RPMI7951 (cell line): ENCODE measurements at regions not wholly inside any gene's neighbourhood (a gene's known extent, or its start where the extent isn't known, plus 50 kb on each side); places are given as distances from the start of the nearest gene placed in this dataset.
"Not testable (repeated sequence)": the region's sequence is repeated elsewhere in the genome, so short reads cannot be mapped to it uniquely, and the experiment has no call there.

Experiments
- DNase-seq: peaks from one replicate; pipeline ENCODE4 v3.0.0-alpha.2; 2012; ENCODE audit warnings: low read depth

DNA sequence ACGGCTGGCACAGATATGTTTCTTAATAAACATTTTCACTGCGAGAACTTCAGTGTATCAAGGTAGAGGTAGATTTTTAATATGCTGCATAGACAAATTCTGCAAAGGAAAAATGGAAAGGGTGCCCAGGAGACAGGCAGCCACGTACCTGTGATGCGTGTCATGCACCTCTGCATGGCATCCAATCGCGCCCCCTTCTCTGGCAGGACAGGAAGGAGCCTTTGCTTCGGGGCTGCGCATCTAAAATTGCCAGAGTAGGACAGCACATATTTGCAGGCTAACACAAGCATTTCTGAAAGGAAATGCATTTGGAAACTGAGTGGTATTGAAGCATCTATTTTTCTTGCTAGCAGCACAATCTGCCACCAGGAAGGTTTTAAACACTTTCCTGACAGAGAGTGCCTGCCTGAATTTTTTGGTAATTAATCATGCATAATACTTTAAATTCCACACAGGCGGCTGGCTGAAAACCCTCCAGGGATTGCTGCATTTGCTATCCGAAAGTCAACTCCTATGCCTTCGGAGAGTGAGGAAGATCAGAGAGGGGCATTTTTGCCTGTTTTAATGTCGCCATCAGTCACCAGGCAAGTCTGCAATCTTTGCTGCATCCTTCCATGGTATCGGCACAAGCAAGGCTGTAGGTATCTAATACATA is 165.1 kb upstream of the ATP10A start:
- DNase-seq, result no peak

DNA sequence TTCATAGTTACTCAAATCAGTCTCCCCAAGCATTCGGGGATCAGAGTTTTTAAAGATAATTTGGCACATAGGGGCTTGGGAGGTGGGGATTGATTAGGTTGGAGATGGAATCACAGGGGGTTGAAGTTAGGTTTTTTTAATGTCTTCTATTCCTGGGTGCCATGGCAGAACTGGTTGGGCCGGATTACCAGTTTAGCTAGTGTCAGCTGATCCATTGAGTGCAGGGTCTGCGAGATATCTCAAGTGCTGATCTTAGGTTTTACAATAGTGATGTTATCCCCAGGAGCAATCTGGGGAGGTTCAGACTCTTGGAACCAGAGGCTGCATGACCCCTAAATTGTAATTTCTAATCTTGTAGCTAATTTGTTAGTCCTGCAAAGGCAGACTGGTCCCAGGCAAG is 163.5 kb upstream of the ATP10A start:
- not testable (repeated sequence) for DNase-seq

DNA sequence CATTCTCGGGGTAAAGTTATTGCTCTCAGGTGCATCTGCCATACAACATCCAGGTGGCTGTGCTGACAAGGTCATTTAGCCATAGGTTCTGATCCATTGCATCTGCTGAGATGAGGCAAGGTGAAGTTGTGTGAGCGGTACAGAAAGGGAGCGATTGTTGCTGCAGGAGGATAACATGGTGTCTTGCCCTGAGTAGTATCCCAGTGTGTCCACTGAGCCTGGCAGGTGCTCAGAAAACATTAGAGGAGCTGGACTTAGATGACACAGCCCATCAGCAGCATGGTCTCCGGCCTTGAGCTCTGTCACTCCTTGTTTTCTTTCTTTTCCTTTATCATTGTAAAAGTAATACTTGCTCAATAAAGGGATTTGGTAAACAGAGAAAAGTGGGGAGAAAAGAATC is 161.1 kb upstream of the ATP10A start:
- no peak for DNase-seq

DNA sequence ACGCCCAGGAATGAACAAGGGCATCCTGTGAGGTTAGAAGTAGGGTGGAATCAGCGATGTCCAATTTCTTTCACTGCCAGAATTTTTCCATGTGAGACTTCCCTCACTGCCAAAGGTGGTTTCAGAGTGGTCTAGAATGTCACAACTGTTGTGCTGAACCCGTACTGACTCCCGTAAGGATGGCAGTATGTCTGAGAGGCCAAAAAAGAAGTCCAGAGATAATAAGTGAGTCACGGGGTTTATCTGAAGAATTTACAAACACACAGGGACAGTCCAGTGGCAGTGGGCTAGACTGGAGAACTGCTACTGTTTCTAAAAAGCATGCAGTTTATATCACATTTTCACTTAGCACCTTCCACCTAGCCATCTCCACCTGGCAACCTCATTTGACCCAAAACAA is 160.6 kb upstream of the ATP10A start:
- DNase-seq, result no peak

DNA sequence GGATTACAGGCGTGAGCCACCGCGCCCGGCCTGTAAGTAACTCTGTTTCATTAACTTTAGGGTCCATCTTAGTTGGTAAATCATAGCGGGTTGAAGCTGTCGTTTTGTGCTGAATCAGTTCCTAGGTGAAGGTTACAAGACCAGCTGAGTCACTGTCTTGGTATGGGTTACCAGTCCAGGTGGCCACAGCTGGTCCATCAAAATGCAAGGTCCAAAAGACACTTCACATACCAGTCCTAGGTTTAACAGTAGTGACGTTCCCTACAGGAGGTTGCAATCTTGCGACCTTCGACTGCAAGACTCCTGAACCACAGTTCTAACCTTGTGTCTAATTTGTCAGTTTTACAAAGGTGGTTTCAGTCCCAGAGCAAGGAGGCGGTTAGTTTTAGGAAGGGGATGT is 160.1 kb upstream of the ATP10A start:
- no peak for DNase-seq

DNA sequence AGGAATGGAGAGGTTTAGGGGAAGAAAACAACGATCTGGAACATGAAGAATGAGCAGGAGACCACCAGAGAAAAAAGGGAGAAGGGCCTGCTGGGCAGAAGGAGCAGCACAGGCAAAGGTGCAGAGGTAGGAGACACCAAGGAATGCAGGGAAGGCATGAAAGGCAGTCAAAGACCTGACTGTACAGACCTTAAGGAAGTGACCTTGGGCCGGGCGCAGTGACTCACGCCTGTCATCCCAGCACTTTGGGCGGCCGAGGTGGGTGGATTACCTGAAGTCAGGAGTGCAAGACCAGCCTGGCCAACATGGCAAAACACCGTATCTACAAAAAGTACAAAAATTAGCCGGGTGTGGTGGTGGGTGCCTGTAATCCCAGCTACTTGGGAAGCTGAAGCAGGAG is 157.7 kb upstream of the ATP10A start:
- no peak for DNase-seq

DNA sequence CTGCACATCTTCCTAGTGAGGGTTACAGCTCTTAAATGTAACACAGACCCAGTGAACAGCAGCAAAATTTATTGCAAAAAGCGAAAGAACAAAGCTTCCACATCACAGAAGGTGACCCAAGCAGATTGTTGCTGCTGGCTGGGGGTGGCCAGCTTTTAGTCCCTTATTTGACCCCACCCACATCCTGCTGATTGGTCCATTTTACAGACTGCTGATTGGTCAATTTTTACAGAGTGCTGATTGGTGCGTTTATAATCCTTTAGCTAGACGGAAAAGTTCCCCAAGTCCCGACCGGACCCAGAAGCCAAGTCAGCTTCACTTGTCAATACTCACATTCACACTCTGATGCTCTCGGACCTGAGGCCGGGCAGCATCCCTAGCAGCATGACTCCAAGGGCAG is 154.5 kb upstream of the ATP10A start:
- DNase-seq, result no peak

DNA sequence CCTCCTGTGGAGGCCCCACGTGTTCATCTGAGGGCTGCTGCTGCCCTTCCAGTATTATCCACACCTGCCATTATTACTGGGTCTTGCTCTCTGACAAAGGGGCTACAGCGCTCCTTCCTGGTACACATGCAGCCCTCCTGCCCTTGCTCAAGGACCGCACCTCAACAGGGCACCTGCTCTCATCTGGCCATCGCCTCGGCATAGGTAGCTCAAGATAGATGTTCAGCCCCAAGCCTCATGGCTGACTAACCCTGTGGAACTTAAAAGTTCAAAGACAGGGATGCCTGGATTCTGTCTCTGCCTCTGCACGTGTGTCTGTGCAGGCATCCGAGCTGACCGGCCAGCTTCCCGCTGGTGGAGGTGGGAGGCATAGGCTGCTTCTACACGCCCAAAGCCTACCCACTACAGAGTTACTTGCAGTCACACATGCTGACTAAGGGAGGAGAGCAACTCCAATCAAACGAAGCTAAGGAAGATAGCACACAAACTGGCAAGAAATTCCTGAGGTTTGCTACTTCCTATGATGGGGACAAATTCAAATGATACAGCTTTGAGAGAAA is 152.5 kb upstream of the ATP10A start:
- no peak for DNase-seq

DNA sequence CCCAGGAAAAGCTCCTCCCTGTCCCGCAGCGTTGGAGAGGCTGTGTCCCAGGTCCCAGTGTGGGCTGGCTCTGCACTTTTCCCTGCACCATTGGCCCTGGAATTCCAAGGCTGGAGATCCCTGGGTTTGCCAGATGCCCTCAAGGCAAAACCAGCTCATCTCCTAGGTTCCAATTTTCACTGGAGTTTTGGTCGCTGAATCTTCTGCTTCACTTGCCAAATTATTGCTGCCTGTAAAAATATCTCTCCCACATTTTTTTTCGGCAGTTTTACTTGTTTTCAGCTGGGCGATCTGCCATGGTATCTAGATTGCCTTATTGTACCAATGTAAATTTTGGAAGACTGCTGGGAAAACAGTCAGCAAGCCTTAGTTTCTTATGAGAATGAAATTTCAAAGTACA is 150.9 kb upstream of the ATP10A start:
- DNase-seq, result peak; percentile 29

DNA sequence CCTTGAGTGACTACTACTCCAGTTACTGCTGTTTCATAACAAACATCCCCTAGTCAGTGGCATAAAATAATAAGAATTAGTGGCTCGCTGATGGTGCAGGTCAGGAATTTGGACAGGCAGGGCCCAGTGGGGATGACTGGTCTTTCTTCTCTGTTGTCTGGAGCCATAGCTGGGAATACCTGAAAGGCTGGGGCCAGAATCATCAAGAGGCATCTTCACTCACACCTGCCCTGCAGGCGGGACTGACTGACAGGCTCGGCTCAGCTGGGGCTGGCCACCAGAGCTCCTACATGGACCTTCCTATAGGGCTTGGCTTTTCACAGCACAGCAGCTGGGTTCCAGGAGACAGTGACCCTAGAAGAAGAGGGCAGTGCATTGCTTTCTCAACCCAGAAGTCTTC is 148.8 kb upstream of the ATP10A start:
- DNase-seq, result no peak

DNA sequence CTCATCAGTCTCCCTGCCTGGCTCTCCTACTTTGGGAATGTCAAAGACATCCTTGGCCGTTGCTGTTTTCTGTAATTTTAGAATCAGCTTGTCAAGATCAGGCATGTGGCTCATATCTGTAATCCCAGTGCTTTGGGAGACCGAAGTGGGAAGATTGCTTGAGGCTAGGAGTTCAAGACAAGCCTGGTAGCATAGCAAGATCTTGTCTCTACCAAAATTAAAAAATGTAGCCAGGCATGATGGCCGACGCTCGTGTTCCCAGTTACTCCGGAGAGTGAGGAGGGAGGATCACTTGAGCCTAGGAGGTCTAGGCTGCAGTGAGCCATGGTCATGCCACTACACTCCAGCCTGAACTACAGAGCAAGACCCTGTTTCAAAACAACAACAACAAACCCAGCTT is 144.0 kb upstream of the ATP10A start:
- DNase-seq, result no peak

DNA sequence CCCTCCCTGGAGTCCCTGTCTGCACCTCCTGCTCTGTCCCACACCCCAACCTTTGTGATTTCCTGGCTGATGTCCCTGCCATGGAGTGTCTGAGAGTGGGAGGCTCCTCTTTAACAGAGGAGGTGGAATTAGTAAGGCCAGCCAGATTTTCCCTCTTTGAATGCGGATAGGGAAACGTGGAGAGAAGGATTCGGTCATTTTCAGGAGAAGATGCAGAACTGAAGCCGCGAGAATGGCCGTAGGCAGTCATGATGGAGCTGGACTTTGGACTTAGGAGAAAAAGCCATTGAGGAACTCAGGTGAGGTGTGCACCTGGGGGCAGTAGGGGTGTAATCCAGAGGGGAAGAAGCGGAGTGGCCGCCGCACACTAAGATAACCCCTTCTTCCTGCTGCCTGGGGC is 138.1 kb upstream of the ATP10A start:
- DNase-seq, result no peak

DNA sequence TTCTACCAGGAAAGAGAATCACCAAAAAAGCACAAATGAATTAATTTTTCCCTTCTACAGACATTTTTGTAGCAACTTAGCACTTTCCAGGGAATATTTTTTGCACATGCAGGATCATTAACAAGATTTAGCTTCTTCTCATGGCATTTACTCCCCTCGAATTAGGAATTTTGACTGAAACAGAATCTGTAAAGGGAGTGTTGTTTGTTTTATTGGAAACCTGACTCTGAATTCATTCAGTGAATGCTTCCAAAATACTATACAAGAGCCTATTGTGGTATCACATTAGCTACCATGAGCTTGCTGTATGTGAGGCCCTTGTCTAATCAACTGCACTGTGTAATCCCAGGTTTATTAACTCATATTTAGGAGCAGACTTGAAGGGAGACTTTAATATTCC is 130.4 kb upstream of the ATP10A start:
- no peak for DNase-seq

DNA sequence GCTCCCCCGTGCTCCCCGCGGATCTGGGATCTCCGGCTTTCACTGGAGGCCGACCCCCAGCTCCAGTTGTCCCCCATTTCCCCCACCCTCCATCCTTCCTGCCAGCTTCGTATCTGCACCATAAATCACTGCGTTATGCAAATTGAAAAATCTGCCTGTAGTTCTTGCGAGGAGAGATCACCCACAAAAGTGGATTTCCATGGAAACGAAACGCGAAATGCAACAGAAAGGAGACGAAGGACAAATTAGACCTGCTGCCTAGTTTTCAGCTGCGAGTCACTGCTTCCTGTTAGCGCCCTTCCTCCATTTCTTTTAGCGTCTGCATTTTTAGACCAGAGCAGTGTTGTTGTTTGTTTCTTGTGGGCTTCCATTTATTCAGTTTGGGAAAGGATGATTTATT is 127.1 kb upstream of the ATP10A start:
- DNase-seq, result no peak

DNA sequence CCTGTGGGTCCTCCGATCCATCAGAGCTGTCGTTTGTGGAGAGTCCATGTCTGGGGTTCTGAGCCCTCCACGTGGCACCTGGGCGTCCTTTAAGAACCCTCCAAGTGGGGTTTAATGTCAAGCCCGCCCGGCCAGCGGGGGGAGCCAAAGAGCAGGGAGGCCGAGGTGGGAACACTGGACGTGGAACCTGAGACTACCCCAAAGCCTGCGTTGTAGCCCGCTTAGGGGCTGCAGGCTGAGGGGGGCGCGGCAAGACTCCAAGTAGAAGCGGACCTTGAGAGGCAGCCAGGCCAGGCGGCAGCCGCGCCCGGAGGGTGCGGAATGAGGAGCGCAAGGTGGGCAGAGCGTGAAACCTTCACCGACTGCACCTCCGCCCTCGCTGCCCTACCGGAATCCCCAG is 126.2 kb upstream of the ATP10A start:
- no peak for DNase-seq

DNA sequence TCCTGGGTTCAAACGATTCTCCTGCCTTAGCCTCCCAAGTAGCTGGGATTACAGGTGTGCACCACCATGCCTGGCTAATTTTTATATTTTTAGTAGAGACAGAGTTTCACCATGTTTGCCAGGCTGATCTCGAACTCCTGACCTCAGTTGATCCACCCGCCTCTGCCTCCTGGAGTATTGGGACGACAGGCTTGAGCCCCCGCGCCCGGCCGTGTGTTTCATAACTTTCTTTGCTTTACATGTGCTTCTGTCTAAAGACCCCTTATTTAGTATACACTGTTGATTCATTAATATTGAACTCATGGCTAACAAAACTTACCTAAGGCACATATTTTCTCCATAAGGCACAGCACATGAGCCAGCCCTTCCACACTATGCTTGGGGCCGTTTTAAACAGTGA is 125.6 kb upstream of the ATP10A start:
- not testable (repeated sequence) for DNase-seq

DNA sequence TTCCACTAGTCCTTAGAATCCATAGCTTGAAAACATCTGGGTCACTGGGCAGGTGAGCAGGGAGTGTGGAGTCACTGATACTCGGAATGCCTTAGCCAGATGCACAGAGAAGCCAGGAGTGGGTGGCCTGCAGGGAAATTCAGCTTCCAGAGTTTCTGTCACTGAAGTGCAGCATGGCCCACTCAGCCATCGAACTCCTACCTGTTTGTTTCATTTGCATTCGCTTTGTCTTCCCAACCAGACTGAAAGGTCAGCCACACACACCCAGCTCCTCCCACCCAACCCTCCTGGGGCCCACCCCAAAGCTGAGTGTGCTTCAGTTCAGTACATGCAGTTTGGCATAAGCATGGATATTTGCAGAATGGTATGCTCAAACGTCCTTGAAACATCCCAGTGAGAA is 124.5 kb upstream of the ATP10A start:
- DNase-seq, result no peak

DNA sequence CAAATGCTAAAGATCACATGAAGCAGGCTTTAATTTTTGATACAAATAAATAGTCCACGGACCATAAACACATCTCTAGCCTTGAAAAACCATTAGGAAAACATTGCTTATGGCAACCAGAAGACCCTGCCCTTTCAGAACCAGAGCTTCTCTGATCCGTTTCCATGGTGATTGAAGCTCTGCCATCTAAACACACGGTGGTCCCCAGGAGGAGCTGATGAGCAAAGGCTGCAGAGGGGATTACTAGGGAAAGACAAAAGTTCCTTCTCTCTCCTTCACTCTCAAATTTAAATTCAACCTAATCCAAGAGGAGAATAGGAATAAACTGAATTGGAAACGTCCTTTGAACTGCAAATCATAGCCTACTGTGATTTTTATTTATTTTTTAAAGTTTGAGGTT is 122.0 kb upstream of the ATP10A start:
- DNase-seq, result no peak

DNA sequence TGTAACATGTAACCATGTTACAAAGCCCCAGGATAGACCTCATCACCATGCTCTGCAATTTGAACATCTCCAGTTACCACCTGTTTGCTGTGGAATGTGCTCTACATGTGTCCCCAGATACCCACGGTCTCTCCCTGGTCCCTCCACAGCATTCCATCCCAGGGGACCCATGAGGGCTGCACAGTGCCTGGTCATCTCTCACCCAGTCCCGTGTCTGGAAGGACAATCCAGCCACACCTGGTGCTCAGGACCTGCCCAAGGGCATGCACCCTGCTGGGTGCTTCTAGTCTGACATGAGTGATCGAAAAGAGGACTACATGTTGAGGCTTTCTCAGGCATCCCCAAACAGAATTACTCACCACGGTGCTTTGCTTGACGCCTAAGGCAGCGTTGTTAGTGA is 119.6 kb upstream of the ATP10A start:
- no peak for DNase-seq

DNA sequence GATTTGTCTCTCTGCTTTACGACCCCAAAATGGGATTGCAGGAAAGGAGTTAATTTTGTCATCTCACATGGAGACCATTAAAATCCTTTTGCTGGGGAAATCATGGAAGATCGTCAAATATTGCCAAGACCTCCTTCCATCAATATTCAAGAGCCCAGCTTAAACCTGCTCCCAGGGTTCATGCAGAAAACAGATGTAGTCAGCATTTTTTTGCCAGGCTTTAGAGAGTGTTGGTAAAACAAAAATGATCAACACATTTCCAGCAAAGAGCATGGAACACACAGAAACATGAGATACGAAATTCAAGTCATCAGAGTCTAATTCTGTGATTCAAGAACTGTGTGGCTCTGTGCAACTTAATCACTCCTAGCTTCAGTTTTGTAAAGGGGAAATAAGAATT is 118.0 kb upstream of the ATP10A start:
- DNase-seq, result no peak

DNA sequence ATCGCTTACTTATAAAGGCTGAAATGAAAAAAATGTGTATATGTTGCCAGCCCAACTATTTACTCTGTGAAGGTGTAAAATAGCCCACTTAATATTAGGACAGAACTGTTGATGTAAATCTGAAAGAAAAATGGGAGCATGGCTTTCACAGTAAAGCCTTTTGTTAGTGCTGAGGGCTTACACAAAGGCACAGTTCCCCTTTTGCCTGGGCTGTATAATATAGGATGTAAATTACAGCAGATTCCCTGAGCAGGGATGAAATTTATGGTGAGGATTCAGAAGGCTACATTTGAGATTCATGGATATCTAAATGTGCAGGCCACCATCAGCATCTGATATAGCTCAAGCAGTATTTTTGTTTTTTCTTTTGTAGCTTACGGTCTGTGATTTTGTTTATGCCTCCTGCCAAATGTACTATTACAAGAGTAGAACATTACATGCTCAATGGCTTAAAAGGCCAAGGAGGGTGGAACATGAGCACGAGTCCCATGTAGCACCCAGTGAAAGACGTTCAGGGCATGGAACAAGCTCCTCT is 109.1 kb upstream of the ATP10A start:
- DNase-seq, result no peak

DNA sequence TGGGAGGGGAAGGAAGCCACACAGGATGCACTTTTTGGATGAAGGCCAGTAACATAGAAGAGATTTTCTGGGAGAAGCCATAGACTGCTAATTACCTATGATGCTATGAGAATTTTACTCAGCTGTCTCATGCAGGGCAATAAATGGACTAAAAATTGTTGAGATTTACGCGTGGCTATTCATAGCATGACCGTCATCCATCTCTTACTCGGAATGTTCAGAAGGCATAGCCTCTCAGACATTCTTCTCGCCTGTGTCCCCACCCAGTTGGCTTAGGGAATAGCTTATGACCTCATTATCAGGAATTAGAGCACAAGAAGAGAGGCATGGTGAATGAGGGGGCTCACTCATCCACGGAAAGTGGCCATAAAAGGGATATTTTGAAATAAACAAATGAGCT is 107.9 kb upstream of the ATP10A start:
- no peak for DNase-seq

DNA sequence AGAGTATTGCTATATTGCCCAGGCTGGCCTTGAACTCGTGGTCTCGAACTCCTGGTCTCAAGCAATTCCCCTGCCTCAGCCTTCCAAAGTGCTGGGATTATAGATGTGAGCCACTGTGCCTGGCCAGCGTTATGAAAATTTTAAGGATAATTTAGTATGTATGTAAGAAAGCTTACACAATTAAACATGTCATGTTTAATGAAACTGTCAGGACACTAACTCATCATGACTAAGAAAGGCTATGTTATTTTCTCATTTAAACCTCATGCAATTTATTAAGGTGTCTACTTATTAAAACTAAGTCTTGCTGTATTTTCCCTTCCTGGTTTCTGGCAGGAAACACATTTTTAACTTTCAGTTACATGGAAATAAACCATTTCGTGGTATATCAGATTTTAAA is 106.8 kb upstream of the ATP10A start:
- no peak for DNase-seq

DNA sequence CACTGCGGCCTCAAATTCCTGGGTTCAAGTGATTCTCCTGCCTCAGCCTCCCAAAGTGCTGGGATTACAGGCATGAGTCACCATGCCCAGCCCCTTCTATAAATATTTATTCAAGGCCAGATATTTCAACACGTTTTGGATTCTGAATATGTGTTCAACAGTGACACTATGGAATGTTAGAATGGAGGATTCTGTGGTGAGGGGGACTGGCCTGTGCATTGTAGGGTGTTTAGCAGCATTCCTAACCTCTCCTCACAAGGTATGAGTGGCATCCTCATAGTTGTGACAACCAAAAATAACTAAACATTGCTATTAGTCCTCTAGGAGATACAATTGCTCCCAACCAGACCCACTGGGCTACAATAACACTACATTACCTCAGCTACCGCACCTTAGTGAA is 104.0 kb upstream of the ATP10A start:
- DNase-seq, result no peak
